ENCODE measurements at regions not wholly inside any gene's neighbourhood (a gene's known extent, or its start where the extent isn't known, plus 50 kb on each side); places are given as distances from the start of the nearest gene placed in this dataset.
"Not testable (repeated sequence)": the region's sequence is repeated elsewhere in the genome, so short reads cannot be mapped to it uniquely, and the experiment has no call there.

- H3K27me3 ChIP-seq = no peaks in the 10 kb centered on the region
- H3K4me1 ChIP-seq = no peaks in the 10 kb centered on the region
- no peak overlapping the region for H3K27ac ChIP-seq
- TF ChIP-seq, protein P1, sequence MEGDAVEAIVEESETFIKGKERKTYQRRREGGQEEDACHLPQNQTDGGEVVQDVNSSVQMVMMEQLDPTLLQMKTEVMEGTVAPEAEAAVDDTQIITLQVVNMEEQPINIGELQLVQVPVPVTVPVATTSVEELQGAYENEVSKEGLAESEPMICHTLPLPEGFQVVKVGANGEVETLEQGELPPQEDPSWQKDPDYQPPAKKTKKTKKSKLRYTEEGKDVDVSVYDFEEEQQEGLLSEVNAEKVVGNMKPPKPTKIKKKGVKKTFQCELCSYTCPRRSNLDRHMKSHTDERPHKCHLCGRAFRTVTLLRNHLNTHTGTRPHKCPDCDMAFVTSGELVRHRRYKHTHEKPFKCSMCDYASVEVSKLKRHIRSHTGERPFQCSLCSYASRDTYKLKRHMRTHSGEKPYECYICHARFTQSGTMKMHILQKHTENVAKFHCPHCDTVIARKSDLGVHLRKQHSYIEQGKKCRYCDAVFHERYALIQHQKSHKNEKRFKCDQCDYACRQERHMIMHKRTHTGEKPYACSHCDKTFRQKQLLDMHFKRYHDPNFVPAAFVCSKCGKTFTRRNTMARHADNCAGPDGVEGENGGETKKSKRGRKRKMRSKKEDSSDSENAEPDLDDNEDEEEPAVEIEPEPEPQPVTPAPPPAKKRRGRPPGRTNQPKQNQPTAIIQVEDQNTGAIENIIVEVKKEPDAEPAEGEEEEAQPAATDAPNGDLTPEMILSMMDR (IDR thresholded peaks at IDR 0.05) = no peak
- H3K36me3 ChIP-seq = no peaks in the 10 kb centered on the region
- no peak overlapping the region for H3K4me3 ChIP-seq
- no peaks in the 10 kb centered on the region for H3K9me3 ChIP-seq
- no peak for DNase-seq (ENCODE audit: low spot score)
Measured at GRCh38 chr18:64392202-64392601, 243.3 kb upstream of the LINC00305 start.

GRCh38 chr18:64384101-64384500 lies 235.2 kb upstream of the LINC00305 start:
- Histone ChIP-seq H3K27ac (no peak overlapping the region), H3K4me1 (no peaks in the 10 kb centered on the region), H3K4me3 (no peak overlapping the region), H3K27me3 (no peaks in the 10 kb centered on the region), H3K9me3 (no peaks in the 10 kb centered on the region), H3K36me3 (no peaks in the 10 kb centered on the region)
- no peak for DNase-seq (ENCODE audit: low spot score)
- TF ChIP-seq, protein P1 (IDR thresholded peaks at IDR 0.05) = no peak

GRCh38 chr18:64380117-64380516 lies 231.2 kb upstream of the LINC00305 start:
- no peak overlapping the region for H3K4me3 ChIP-seq
- peaks cover 0 to 1% of the 10 kb centered on the region in 2 donors for H3K9me3 ChIP-seq
- H3K27ac ChIP-seq = no peak overlapping the region
- H3K27me3 ChIP-seq = no peaks in the 10 kb centered on the region
- DNase-seq (ENCODE audit: low spot score) = no peak
- H3K4me1 ChIP-seq = no peaks in the 10 kb centered on the region
- TF ChIP-seq, protein P1 (IDR thresholded peaks at IDR 0.05) = no peak
- no peaks in the 10 kb centered on the region for H3K36me3 ChIP-seq

DNA sequence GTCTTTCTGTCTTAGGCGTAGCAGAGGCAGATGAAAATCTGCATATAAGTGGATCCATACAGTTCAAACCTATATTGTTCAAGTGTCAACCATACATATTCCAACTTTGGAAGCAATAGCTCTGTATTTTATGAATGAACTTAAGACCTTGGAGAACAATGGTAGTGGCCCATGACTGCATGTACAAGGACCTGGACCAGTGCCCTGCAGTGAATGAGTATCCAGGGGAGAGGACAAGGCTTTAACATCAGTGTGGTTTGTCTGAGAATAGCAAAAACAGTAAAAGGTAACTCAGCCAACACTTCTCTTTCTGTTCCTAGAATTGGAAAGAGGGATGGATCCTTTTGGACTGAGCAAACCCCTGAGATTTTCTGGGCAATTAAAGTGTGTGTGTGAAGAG lies 230.8 kb upstream of the LINC00305 start:
- no peak for DNase-seq (ENCODE audit: low spot score)
- peaks cover 0 to 6% of the 10 kb centered on the region in 2 donors for H3K9me3 ChIP-seq
- no peaks in the 10 kb centered on the region for H3K27me3 ChIP-seq
- H3K27ac ChIP-seq = no peak overlapping the region
- H3K4me1 ChIP-seq = no peaks in the 10 kb centered on the region
- TF ChIP-seq, protein P1 (IDR thresholded peaks at IDR 0.05) = no peak
- no peaks in the 10 kb centered on the region for H3K36me3 ChIP-seq
- H3K4me3 ChIP-seq = no peak overlapping the region

- Histone ChIP-seq H3K36me3 (no peaks in the 10 kb centered on the region), H3K4me1 (no peaks in the 10 kb centered on the region), H3K27ac (no peak overlapping the region), H3K27me3 (no peaks in the 10 kb centered on the region), H3K4me3 (no peak overlapping the region), H3K9me3 (peaks cover 0 to 6% of the 10 kb centered on the region in 2 donors)
- TF ChIP-seq, protein P1 (IDR thresholded peaks at IDR 0.05) = no peak
- no peak for DNase-seq (ENCODE audit: low spot score)
Measured at GRCh38 chr18:64377446-64377845, 228.6 kb upstream of the LINC00305 start.

DNA sequence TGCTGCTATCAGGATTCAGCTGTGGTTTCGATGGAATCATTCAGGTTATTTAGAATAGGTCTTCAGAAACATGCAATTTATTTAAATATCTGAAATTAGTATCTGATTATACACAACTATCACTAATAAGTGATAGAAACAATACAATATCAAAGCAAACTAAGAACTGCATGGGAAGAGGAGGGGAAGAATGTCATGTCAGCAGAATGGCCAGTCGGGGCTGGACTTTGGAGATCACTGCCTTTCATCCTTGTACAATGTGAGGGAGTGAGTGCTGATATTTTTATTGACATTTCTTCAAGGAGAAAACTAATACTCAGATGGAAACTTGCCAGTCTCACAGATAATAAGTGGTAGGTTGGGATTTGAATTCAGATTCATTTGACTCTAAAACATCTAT lies 224.0 kb upstream of the LINC00305 start:
- Histone ChIP-seq H3K27me3 (no peaks in the 10 kb centered on the region), H3K27ac (no peak overlapping the region), H3K36me3 (no peaks in the 10 kb centered on the region), H3K4me3 (no peak overlapping the region), H3K4me1 (no peaks in the 10 kb centered on the region), H3K9me3 (peaks cover 0 to 6% of the 10 kb centered on the region in 2 donors)
- TF ChIP-seq, protein P1 (IDR thresholded peaks at IDR 0.05) = no peak
- DNase-seq (ENCODE audit: low spot score) = no peak

DNA sequence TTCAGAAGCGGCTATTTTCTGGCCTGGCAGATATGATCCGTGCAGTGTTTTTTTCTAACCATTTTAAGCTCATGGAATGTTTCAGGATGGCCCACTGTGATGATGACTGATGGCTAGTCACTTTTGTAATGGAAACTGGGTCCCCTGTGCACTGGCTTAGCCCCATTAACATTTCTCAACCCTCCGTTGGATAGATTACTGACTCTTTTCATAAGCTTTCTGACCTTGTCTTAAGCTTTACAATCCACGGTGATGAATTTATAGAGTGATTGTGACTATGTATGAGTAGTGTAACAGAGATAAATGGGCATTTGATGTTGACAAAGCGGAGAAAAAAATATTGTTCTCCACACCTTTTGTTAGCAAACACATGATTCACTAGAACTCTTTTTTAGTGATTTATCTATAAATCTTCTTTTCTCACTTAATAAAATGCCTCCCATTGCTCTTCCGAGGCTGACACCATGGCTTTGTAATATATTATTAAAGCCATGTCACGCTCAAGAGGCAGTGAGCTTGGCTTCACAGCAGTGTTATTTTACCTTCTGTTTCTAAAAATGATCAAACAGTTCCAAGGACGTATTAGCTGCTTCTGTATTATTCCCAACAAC lies 221.0 kb upstream of the LINC00305 start:
- H3K4me3 ChIP-seq; DNase-seq (ENCODE audit: low spot score); H3K27me3 ChIP-seq; H3K4me1 ChIP-seq; H3K27ac ChIP-seq; H3K36me3 ChIP-seq; H3K9me3 ChIP-seq: not testable (repeated sequence)

Data from right atrium auricular region (tissue), 2 donors.